ENCODE measurements at regions not wholly inside any gene's neighbourhood (a gene's known extent, or its start where the extent isn't known, plus 50 kb on each side); places are given as distances from the start of the nearest gene placed in this dataset.

DNA sequence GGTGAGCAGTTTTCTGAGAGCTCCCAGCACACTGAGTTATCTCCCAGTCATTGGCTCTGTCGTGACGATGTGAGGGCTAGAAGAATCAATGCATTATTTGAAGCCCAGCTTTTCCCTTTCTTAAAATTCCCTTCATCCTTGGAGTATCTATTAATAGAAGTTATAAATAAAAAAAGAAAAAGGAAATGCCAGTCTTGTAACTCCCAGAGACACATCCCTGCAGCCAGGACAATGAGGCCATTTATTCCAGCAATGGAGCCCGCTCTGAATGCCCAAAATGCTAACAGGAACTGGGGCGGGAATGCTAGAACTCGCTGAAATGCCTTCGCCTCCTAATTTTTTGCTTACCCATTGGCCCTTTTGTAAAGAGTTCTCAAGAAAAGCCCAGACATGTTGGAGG lies 305.8 kb downstream of the TFAP2C start:
- TF ChIP-seq, protein P1, sequence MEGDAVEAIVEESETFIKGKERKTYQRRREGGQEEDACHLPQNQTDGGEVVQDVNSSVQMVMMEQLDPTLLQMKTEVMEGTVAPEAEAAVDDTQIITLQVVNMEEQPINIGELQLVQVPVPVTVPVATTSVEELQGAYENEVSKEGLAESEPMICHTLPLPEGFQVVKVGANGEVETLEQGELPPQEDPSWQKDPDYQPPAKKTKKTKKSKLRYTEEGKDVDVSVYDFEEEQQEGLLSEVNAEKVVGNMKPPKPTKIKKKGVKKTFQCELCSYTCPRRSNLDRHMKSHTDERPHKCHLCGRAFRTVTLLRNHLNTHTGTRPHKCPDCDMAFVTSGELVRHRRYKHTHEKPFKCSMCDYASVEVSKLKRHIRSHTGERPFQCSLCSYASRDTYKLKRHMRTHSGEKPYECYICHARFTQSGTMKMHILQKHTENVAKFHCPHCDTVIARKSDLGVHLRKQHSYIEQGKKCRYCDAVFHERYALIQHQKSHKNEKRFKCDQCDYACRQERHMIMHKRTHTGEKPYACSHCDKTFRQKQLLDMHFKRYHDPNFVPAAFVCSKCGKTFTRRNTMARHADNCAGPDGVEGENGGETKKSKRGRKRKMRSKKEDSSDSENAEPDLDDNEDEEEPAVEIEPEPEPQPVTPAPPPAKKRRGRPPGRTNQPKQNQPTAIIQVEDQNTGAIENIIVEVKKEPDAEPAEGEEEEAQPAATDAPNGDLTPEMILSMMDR (conservative IDR thresholded peaks at IDR 0.05) = no peak

DNA sequence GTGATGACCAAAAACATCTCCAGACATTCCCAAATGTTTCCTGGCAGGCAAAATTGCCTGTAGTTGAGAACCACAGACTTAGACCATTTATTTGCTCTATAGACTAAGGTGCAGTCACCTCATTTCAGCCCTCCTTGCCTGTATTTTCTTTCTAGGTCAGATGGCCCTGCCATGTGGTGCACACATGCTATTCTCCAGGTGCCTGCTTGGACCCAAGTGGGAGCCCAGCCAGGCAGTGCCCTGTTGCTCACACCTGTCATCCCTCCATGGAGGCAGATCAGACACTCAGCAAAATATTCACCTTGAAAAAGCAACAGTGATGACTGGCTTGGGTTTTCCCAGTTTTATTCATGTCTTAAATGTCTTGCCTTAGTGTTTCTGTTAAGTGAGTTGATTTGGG lies 311.4 kb downstream of the TFAP2C start:
- Mint-ChIP-seq H3K4me1 (peaks cover 27% of the 10 kb centered on the region), H3K27me3 (ENCODE audit: low read depth) (peaks cover 85% of the 10 kb centered on the region), H3K4me3 (no peak overlapping the region), H3K36me3 (ENCODE audit: low read depth) (no peaks in the 10 kb centered on the region), H3K9me3 (no peaks in the 10 kb centered on the region), H3K27ac (ENCODE audit: unreplicated experiment) (no peak overlapping the region)
- TF ChIP-seq, protein P1 (conservative IDR thresholded peaks at IDR 0.05) = no peak
- no peak for DNase-seq (ENCODE audit: low read depth, low spot score)

More for the DNA sequence above, 305.8 kb downstream of the TFAP2C start:
- no peaks in the 10 kb centered on the region for H3K9me3 Mint-ChIP-seq
- peaks cover 54% of the 10 kb centered on the region for H3K4me1 Mint-ChIP-seq
- DNase-seq (ENCODE audit: low read depth, low spot score) = peak; percentile 25
- H3K4me3 Mint-ChIP-seq = peak overlapping the region; percentile 35
- peak overlapping the region; percentile 64 for H3K27ac Mint-ChIP-seq (ENCODE audit: unreplicated experiment)
- peaks cover 85% of the 10 kb centered on the region for H3K27me3 Mint-ChIP-seq (ENCODE audit: low read depth)
- no peaks in the 10 kb centered on the region for H3K36me3 Mint-ChIP-seq (ENCODE audit: low read depth)

DNA sequence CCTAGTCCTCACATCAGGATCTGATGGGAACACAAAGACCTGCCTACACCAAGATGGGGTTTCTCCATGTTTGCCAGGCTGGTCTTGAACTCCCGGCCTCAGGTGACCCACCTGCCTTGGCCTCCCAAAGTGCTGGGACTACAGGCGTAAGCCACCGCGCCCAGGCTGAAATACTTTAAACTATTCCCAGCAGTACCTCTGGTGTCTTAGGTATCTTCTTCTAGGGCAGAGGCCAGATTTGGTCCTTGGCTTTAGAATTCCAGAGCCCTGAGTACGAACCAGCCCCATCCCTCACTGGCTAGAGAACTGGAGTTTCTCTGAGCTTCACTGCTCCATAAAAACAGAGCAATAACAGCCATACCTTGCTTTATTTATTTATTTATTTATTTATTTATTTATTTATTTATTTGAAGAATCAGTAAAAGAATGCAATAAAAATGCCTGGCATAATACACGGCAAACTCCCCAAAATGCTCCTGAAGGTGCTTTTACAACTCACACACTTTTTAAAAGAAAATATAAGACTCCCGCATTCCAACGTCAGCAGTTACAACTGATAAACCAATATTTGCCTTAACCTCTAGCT lies 312.1 kb downstream of the TFAP2C start:
- H3K27ac Mint-ChIP-seq (ENCODE audit: unreplicated experiment) = no peak overlapping the region

DNA sequence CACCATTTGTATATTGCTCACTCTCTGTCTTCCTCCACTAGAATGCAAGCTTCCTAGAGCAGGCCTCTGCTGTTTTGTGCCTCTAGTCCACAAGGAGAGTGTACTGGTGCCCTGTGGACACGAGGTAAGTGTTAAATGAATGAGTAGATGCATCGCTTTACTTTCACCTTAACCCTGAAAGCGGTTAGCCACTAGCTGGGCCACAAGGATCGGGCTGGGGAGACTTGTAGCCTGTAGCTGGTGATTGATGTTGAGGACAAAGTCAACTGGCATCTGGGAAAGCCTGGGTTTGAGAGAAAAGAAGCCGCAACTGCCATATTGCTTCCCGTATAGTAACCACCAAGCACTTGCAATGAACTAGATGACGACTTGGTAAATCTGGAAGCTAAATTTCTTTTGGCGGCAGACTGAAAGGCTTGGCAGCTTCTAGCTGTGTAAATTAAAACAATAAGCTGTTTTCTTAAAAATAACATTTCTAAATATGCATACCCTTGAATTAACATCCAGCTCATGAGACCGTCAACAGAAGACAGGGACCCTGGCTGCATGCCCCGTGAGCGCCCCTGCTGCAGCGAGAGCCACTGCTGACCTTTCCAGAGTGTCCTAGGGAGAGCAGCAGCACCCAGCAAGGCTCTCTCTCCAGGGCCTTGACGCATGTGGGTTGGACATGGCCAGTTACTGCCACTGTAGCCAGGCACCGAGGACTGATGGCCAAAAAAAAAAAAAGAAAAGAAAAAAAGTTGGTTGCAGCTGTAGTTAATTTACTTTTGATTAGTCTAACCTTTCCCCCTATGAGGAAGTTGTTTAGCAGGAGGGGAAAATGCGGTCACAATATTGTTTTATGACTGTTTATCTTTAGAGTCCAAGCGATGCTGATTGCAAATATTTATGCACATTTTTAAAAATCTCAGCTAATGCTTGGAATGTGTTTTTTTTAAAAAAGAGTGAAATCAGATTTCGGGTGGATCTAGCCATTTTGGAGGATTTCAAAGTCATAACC lies 315.1 kb downstream of the TFAP2C start:
- H3K4me1 Mint-ChIP-seq = peaks cover 7% of the 10 kb centered on the region
- no peaks in the 10 kb centered on the region for H3K36me3 Mint-ChIP-seq (ENCODE audit: low read depth)
- no peak for DNase-seq (ENCODE audit: low read depth, low spot score)
- no peak overlapping the region for H3K4me3 Mint-ChIP-seq
- H3K9me3 Mint-ChIP-seq = no peaks in the 10 kb centered on the region
- H3K27me3 Mint-ChIP-seq (ENCODE audit: low read depth) = peaks cover 86% of the 10 kb centered on the region
- TF ChIP-seq, protein P1 (conservative IDR thresholded peaks at IDR 0.05) = no peak
- peak overlapping the region; percentile 74 for H3K27ac Mint-ChIP-seq (ENCODE audit: unreplicated experiment)

More for the DNA sequence above, 312.1 kb downstream of the TFAP2C start:
- Mint-ChIP-seq H3K4me1 (peaks cover 22% of the 10 kb centered on the region), H3K9me3 (no peaks in the 10 kb centered on the region), H3K36me3 (ENCODE audit: low read depth) (no peaks in the 10 kb centered on the region), H3K4me3 (no peak overlapping the region), H3K27me3 (ENCODE audit: low read depth) (peaks cover 84% of the 10 kb centered on the region)
- no peak for DNase-seq (ENCODE audit: low read depth, low spot score)
- TF ChIP-seq, protein P1 (conservative IDR thresholded peaks at IDR 0.05) = no peak

DNA sequence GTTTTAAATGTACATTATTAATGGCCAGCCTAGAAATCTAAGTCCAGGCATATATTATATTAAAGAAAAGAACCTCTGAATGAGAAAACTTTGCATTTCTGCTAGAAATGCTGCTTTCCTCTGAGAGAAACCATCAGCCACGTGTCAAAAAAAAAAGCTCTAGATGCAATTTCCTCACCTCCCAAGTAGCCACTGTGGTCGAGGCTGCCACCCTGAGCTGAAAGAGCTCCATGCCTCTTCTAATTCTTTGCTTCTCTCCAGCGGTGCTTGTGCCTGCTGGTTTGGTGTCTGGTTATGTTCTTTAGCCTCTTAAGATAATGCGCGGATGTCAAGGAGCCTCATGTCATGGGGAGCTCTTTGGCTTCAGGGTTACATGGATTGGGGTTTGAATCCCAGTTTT lies 316.0 kb downstream of the TFAP2C start:
- Mint-ChIP-seq H3K36me3 (ENCODE audit: low read depth) (no peaks in the 10 kb centered on the region), H3K27ac (ENCODE audit: unreplicated experiment) (peak overlapping the region; percentile 74), H3K4me1 (peaks cover 13% of the 10 kb centered on the region), H3K9me3 (no peaks in the 10 kb centered on the region), H3K4me3 (no peak overlapping the region), H3K27me3 (ENCODE audit: low read depth) (peaks cover 88% of the 10 kb centered on the region)
- TF ChIP-seq, protein P1 (conservative IDR thresholded peaks at IDR 0.05) = no peak
- no peak for DNase-seq (ENCODE audit: low read depth, low spot score)
